RWPE1 (cell line): ENCODE measurements at regions not wholly inside any gene's neighbourhood (a gene's known extent, or its start where the extent isn't known, plus 50 kb on each side); places are given as distances from the start of the nearest gene placed in this dataset.

ENCODE experiments used
- CTCF ChIA-PET: fragments of 350-600 bp; sonication (Branson Sonifier 250); formaldehyde crosslinking; extraction: SDS; loops from one replicate; lab custom pipeline; 2021; lab: Yijun Ruan, JAX
- POLR2A ChIA-PET: fragments of 400-600 bp; formaldehyde crosslinking; extraction: SDS; loops from one replicate; lab custom pipeline; 2020; ENCODE audit warnings: antibody characterized with exemption; ENCODE audit not compliant: low non-redundant PET; lab: Yijun Ruan, JAX
- DNase-seq: peaks from one replicate; pipeline ENCODE4 v3.0.0; 2012; ENCODE audit warnings: low spot score
- H3K27ac ChIP-seq: fragments of 450-650 bp; 2 replicates; pipeline ENCODE4 v1.5.1; 2017
- TF ChIP-seq, protein P1 (sequence below): fragments of 450-650 bp; conservative IDR thresholded peaks from 2 replicates; pipeline ENCODE4 v1.5.1; 2017; ENCODE audit warnings: low read depth, mild to moderate bottlenecking

DNA sequence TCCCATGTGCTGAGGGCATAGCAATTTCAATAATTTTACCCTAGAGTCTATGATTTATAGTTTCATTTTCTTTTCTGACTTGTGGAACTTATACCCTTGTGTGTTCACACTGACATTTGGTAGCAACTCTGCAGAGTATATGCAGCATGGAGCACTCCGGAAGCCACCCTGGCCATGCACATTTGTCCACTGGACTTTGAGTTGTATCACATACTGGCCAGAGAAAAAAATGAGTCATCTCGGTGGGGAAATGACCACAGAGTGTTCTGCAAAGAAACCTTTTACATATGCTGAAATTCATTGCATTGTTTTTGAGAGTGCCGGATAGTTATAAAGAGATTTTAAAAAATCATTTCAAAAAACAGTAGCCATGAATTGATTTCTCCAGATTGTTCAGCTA lies 164.8 kb upstream of the COBL start:
- ChIA-PET POLR2A (no interaction called here), CTCF (interaction anchor here (0.8 kb wide), 1 partner anchor 345 kb away, joined by 5 read pairs; no protein-coding TSS in a partner anchor)
- TF ChIP-seq, protein P1, sequence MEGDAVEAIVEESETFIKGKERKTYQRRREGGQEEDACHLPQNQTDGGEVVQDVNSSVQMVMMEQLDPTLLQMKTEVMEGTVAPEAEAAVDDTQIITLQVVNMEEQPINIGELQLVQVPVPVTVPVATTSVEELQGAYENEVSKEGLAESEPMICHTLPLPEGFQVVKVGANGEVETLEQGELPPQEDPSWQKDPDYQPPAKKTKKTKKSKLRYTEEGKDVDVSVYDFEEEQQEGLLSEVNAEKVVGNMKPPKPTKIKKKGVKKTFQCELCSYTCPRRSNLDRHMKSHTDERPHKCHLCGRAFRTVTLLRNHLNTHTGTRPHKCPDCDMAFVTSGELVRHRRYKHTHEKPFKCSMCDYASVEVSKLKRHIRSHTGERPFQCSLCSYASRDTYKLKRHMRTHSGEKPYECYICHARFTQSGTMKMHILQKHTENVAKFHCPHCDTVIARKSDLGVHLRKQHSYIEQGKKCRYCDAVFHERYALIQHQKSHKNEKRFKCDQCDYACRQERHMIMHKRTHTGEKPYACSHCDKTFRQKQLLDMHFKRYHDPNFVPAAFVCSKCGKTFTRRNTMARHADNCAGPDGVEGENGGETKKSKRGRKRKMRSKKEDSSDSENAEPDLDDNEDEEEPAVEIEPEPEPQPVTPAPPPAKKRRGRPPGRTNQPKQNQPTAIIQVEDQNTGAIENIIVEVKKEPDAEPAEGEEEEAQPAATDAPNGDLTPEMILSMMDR, result no peak
- H3K27ac ChIP-seq, result no peak overlapping the region
- DNase-seq, result no peak

DNA sequence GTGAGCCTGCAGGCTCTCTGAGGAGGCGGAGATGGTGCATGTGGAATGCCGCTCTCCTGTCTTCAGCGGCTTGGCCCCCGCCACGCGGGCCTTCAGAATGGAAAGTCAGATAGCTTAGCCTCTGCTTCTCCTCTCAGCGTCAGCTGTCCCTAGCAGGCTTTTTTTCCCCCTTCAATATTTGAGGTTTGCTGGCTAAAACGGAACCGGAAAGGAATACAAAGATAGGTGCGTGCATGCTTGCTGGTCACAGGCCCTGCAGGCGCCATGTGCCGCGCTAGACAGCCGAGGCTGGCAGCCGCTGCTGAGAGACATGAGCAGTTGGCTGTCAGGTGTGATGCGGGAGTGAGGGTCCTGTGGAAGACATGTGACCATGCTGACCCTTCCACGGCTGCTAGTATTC lies 161.2 kb upstream of the COBL start:
- POLR2A ChIA-PET, result no interaction called here
- CTCF ChIA-PET, result no interaction called here
- no peak for DNase-seq
- no peak overlapping the region for H3K27ac ChIP-seq
- TF ChIP-seq, protein P1, result no peak

DNA sequence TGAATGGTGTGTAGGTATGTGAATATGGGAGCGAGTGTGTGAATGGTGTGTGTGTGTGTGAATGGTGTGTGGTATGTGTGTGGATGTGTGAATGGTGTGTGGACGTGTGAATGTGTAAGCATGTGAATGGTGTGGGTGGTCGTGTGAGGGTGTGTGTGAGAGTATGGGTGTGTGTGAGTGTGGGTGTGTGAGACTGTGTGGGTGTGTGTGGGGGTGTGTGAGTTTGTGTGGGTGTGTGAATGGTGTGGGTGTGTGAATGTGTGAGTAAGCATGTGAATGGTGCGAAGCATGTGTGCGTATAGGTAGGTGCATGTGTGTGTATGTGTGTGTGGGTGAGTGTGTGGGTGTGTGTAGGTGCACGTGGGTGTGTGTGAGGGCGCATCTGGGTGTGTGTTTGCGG lies 160.7 kb upstream of the COBL start:
- no peak overlapping the region for H3K27ac ChIP-seq
- ChIA-PET POLR2A (no interaction called here), CTCF (interaction anchor here (0.9 kb wide), 1 partner anchor 62 kb away, joined by 4 read pairs; no protein-coding TSS in a partner anchor)
- no peak for DNase-seq
- TF ChIP-seq, protein P1, result no peak

DNA sequence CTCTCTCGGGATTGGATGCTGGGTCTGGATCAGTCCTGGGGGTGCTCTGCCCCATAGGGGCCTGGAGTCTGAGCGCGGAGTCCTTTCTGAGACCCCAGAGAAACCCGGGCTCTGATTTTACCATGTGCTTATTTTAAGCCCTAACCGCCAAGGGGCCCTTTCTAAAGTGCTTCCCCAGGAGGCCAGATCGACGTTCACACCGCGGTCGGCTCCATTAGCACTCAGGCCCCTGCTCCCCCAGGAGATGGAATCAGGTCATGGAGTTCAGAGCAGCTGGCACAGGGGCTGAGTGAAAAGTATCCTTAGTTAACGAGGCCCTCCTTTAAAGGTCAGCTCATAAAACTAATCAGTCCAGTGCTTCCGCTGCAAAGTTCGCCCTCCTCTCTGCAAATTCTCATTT lies 159.4 kb upstream of the COBL start:
- no peak overlapping the region for H3K27ac ChIP-seq
- POLR2A ChIA-PET, result no interaction called here
- CTCF ChIA-PET, result interaction anchor here (1.3 kb wide), 1 partner anchor 46 kb away, joined by 3 read pairs; no protein-coding TSS in a partner anchor
- TF ChIP-seq, protein P1, result no peak
- no peak for DNase-seq

DNA sequence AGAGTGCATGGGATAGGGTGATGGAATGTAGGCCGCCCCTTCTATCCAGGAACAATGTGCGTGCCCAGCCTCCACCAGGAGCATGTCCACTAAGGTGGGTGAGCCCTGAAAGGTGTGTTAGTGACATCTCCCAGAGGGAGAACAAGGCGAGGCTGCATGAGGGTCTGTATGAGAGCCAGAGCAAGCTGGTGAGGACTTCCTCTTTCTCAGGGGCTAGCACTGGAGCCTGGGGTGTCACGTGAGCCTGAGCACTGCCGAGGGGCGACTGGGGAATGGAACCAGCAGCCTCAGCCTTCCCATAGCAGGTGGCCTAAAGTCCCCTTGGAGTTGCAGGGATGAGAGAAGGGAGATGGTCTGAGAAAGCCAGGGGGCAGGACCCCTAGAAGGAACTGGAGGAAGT lies 156.3 kb upstream of the COBL start:
- H3K27ac ChIP-seq, result no peak overlapping the region
- ChIA-PET POLR2A (no interaction called here), CTCF (interaction anchor here (0.6 kb wide), 1 partner anchor 149 kb away, joined by 4 read pairs; no protein-coding TSS in a partner anchor)
- TF ChIP-seq, protein P1, result no peak
- DNase-seq, result no peak

DNA sequence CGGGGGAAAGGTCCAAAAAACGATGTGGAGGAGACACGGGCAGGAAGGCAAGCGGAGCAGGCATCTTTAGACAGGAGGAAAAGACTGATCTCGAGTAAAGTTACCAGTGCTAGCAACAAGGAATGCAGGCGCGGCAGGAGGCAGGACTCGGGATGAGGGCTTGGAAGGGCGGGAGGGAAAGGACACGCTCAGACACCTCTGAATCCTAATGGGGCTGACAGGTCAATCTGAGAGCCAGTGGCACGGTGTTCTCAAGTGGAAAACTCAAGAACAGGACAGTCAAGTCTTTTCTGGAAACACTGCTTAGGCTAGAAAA lies 155.3 kb upstream of the COBL start:
- TF ChIP-seq, protein P1, result no peak
- DNase-seq, result no peak
- POLR2A ChIA-PET, result no interaction called here
- CTCF ChIA-PET, result interaction anchor here (0.6 to 0.7 kb wide), 2 partner anchors 1195 to 1336 kb away, joined by 3 to 4 read pairs; no protein-coding TSS in a partner anchor
- H3K27ac ChIP-seq, result no peak overlapping the region
